Occipital lobe (tissue), 1 donor: ENCODE measurements at regions not wholly inside any gene's neighbourhood (a gene's known extent, or its start where the extent isn't known, plus 50 kb on each side); places are given as distances from the start of the nearest gene placed in this dataset.

ENCODE experiments used
- DNase-seq: peaks from one replicate; lab custom pipeline; 2025; lab: John Stamatoyannopoulos, UW

DNA sequence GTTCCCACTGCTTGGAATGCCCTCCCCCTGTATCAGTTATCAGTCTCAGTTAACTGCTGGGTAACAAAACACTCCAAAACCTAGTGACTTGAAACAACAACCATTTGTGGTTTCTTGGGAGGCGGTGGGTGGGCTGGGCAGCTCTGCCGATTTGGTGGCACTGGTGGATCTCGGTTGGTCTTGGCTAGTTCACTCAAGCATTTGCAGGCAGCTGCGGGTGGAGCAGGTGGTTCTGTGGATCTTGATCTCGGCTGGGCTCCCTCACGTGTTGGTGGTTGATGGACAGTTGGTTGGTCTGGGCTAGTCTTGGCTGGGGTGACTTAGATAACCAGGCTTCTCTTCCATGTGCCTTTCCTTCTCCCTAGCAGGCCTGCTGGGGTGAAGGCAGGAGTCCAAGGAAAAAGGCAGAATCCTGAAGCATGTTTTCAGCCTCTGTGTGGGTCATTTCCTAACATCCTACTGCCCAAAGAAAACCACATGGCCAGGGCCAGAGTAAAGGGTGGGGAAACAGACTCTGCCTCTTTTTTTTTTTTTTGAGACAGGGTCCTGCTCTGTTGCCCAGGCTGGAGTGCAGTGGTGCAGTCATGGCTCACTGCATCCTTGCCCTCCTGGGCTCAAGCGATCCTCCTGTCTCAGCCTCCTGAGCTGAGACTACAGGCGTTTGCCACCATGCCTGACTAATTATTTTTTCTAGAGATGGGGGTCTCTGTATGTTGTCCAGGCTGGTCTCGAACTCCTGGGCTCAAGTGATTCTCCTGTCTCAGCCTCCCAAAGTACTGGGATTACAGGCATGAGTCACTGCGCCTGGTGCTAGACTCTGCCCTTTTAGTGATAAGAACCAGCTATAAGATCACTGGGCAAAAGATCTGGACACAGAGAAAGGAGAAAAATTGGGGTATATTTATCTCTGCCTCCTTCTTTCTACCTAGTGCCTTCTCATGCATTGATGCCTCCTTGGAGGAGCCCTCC, 183.7 kb downstream of the RGS3 start:
- DNase-seq = no peak

DNA sequence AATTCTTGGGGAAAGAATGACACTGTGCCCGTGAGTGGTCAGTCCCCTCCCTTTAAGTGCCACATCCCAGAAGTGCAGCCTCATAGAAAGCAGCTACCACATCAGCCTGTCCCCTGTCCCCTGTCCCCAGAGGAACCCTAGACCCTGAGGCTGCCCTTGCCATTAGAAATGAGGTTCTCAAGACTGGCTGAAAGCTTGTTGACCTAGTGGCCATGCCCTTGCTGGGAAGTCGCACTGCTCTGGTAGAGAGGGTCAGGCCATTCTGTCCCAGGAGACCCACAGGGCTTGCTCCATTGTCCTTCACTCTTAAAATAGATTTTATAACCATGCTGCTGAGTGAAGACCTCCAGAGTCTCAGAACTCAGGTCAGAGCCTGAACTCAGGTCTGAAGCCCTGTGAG, 184.5 kb downstream of the RGS3 start:
- DNase-seq = no peak

DNA sequence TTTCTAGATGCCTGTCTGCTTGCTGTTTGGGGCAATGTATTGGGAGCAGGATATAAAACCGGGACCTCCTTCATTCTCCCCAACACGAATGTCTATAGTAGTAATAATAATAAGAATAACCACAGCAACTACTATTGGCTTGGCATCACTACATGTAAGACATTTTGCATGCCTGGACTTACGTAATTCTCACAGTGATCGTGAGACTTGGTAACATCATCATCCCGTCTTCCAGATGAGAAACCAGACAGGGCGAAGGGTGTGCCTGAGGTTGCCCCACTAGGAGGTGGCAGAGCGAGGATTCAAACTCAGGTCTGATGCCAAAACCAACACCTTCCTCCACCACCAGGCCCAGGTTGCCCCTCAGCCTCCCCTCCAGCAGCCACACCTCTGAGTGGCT, 185.1 kb downstream of the RGS3 start:
- no peak for DNase-seq

DNA sequence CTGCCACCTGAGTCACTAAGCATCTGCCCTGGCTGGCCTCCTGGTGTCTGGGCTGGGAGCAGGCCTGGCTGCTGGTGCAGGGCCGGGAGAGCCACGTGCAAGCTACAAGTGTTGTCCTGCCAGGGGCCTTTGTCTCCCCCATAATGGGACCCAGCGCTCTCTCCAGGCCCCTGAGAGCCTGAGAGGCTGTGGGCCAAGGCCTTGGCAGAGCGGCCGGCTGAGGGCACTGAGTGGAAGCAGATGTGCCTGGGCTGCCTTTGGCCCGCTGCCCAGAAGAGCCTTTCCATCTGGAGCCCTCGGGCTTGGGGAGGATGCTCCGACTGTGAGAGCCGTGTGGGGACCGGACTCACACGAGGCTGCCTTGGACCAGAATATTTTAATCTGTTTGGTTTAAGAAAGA, 185.5 kb downstream of the RGS3 start:
- DNase-seq = peak; percentile 72

DNA sequence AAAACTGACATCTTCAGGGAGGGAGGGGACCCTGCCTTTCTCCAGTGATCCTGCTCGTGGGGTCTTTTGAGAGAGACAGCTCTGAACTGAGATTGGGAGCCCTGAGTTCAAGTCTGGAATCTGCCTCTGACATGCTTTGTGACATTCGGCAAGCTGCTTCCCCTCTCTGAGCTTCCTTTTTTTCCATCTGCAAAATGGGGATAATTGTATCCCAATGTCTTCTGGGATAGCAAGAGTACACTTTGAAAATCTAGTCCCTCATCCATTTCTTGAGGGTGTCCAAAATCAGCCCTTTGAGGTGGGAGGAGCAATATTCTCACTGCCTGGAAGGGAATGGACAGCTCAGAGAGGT, 186.3 kb downstream of the RGS3 start:
- no peak for DNase-seq

DNA sequence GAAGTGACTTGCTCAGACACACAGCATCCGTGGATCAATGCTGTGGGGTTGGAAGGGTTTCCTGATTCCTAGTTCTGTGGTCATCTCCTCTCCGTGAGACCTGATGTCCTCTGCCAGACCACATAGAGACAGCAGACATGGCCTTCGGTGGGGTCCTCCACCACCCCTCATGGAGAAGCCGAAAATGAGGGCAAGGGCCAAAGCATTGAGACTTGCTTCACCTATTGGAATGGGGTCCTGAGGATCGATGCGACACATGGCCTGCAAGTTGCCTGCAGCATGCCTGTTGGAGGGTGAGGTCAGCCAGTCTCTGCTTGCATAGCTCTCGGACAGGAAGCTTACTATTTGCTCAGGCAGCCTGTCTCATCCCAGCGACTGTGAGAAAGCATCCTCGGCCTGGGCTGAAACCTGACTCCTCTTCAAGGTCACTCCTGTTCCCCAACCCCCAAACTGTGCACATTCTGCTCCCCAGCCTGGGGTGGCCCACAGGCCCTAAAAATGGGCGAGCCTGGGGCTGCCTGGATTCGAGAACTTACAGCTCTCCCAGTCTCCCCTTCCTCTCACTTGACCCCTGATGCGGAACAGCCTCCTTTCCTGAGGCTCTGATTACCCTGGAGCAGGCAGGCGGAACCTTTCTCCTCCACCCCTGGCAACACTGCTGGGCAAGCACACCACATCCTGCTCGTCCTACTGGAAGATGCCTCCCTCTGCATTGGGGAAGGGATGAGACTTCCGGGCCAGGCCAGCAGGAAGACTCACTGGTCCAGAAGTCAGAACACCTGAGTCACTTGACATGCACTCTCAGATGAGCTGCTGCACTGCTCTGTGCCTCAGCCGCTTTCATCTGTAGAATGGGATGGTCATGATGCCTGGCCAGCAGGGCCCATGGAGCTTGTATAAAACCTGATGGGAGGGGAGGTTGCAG, 186.9 kb downstream of the RGS3 start:
- DNase-seq = no peak

DNA sequence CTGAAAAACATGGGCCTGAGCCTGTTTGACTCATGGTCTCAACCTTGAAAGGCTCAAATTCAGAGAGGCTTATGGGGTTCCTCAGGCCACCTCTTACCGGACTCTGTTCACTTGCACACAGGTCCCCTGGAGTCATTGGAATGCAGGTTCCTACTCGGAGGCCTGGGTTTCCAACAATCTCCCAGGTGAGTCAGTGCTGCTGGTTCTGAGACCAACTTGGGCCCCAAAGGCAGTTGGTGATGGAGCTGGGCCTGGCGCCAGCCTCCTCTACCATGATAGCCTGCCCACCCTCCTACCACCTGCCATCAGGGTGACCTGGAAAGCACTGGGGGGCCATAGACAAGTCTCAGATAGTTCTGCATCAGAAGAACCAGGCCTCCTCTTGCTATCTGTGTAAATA, 188.4 kb downstream of the RGS3 start:
- DNase-seq = no peak

DNA sequence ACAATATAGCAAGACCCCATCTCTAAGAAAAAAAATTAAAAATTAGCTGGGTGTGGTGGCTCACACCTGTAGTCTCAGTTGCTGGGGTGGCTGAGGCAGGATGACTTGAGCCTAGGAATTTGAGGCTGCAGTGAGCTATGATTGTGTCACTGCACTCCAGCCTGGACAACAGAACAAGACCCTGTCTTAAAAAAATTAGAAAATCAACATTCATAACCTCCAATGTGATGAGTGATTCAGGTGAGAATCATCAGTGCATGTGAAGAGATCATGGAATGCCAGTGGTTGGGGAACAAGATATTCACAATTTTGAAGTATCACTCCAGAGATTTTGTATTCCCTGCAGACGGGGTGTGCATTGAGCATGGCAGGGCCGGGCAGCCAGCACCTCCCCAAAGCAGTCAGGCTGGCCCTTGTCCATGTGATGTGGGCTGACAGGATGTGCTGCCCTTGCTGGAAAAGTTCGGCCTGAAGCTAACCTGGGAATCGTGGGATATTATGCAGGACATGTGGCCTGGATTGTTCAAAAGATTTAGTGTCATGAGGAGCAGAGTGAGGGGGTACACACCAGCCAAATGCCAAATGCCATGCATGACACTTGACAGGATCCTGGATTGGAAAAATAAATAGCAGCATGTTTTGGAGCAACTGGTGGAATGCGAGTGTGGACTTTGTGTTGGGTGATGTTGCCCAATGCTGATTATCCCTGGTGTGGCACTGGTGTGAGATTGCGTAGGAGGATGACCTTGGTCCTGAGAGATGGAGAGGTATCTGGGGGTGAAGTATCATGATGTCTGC, 189.0 kb downstream of the RGS3 start:
- no peak for DNase-seq

DNA sequence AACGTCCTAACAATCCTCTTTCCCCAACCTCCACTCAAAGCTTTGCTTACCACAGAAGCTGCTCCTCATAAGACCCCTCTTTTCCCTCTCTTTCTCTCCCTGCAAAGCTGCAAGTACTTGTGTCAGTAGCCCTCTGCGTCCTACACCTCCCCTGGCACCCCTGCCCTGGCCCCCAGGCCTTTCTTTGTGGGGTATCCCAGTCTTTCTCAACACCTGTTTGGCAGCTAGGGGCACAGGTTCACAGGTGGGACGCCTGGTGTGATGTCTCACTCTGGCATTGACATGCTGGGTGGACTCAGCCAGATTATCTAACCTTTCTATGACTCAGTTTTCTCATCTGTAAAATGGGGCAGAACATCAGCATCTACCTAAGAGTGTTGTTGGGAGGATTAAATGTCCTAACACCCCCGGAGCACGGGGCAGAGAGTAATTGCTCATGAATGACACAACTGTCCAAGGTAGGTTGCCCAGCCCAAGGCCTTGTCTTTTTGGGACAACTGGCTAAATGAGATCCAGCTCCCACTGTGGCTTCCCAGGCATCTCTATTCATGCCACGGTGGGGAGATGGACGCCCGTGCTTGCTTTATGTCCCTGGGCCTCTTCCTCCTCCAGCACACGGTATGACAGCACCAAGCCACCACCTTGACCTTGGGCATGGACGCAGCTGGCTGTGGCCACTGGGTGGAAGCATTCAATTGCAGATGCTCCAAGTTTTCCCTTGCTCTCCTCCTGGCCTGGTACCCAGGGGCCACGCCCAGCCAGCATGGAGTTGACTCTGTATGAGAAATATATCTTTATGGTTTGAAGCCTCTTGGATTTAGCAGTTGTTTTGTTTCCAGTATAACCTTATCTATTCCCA, 190.4 kb downstream of the RGS3 start:
- DNase-seq = no peak

DNA sequence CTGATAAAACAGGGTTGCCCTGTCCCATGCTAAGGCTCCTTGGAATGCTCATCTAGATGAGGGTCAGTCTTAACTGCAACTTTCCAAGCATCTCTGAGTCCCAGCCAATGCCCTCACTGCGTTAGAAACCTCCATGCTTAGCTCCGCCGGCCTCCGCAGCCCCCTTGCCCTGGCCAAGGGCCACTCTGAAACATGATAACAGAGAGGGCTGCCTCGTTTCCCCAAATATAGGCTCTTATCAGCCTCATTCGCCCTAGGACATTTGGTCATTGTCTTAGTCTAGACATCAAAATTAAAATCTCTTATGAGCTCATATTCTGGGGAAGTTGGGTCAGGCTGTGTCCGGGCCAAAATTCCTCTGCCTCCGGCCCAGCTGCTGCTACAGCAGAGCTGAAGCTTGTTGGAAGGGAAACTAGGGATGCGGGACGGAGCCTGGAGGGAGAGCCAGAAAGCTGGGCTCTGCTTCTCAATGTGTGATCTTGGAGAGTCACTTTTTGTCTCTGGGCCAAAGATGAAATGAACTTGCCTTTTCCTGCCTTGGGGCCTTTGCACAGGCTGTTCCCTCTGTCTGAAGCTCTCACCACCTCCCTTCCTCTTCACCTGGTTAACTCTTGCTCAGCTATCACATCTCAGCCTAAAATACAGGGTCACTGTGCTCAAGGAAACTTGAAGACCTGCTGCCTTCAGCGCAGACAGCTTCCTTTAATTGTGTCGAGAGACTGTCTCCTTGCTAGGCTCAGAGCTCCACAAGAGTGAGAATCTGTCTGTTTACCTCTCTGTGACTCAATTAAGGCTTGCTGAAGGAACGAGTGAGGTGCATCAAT, 191.3 kb downstream of the RGS3 start:
- no peak for DNase-seq

DNA sequence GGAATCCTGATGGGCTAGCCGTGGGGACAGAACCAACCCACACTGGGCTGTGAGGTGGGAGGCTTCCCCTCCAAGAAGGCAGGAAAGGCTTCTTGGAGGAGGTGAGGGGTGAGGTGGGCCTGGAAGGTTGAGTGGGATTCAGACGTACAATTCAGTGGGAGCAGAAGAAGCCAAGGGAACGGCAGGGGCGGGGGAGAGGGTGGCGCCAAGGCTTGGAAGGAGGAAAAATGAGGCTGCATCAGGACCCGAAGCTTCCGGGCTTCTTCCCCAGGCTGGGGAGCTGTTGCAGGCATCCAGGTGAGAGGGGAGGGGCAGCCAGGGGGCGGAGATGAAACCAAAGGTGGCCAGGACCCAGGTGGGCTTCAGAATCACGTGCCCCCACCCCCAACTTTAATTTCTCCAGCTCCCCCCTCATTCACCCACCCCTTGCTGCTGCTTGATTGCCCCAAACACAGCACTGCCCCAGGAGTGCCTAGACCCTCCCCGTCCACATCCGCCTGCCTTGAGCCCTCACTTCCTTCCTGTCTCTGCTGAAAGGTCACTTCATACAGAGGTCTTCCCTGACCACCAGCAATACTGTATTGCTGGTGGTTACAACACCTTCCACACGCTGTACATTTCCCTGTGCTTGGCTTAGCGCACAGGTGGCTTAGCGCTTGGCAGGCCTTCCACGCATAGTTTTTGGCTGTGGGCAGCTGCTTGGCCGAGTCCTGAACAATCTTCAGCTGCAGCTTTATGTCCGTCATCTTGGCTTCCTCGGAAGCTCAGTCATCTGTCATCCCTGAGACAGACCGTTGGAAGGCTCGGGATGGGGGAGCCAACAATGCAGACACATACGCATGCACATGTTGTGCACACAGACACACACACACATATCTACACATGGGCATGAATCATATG, 193.5 kb downstream of the RGS3 start:
- no peak for DNase-seq

DNA sequence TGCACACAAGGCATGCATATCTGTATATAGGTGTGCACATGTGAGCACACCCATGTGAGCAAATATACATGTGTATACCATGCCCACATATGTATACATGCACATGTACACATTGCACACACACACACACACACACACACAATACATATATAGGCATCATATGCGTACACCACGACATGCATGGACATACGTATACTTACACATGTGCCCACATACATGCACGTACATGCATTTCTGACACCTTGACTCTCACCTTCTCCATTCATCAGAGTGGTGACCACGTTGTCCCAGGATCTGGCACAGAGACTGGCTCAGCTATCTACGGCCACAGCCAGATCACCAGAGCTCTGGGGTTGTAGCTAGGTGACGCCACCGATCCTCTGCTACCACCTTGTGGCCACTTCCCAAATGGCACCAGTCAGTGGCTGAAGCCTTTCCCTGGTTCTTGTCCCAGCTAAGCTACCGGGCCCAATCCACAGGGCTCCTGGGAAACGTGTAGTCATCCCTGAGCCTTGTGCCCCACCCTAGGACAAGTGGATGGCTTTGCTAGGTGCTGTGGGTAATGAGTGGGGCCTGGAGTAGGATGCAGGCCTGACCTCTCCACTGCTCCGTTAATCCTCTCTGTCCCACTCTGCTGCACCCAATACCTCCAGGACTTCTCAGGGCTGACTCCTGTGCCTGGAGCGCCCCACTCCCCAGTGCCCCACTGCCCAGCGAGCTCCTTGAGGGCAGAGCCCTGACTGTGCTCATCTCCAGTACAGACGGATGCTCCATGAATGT, 194.4 kb downstream of the RGS3 start:
- DNase-seq = peak; percentile 80

DNA sequence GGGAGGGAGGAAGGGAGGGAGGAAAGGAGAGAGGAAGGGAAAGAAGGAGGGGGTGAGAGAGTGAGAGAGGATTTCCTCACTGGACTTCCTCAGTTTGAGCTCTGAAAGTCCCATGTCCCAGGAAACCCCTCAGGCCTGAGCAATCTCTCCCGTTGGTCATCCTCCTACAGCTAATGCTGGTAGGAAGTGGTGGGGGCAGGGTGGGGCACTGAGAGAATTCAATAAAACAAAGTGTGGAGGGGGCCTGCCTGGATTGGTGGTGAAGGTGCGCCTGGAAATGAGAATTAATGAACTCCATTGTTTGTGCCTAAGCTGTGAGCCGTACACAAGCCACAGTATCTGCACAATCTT, 195.0 kb downstream of the RGS3 start:
- DNase-seq = no peak

DNA sequence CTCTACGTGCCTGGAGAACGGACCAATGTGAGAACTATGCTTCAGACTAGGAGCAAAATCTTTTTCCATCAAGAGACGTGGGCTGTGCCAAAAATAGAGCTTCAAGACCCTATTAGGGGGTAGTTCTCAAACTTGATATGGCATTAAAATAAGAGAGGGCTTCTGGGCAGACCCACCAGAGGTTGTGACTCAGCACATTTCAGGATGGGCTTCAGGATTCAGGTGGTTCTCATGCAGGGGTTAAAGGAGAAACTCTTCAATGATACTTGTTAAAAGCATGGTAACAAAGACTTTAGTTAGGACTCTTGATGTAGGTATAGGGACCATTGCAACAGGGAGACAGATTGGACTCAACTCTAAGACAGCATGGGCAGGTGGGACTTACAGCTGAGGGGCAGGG, 195.5 kb downstream of the RGS3 start:
- DNase-seq = no peak

DNA sequence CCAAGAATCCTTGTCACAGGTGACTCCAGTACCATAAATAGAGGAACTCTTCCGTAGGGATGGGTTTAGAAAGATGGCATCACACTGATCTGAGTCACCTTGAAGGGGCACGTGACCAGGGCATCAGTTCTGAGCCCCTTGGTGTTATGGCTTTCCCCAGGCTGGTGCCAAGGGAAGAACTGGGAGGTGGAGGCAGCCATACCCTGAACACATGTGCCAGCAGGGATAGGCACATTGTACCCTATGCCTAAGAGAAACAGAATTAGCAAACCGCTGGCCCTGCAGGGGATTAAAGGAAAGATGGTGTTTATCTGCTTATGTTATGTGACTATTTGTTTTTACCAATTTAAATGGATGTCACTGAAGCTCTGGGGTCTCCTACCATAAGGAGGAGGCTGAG, 196.2 kb downstream of the RGS3 start:
- DNase-seq = no peak

DNA sequence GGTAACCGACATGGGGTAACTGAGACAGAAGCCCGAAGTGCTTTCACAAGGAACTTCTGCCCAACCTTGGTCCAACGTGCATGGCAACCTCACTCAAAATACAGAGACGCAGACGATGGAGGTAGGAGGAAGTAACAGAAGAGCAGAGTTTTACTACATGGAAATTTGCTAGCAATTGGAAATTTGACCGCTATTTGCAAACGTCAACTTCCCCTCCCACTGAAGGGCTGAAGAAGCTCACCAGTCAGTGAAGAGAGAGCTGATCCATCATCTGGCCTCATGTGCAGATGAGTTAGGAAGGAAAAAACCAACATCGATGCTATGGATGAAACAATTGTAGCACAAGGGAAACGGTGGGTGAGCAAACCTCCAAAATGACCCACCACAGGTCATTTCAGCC, 196.7 kb downstream of the RGS3 start:
- no peak for DNase-seq

DNA sequence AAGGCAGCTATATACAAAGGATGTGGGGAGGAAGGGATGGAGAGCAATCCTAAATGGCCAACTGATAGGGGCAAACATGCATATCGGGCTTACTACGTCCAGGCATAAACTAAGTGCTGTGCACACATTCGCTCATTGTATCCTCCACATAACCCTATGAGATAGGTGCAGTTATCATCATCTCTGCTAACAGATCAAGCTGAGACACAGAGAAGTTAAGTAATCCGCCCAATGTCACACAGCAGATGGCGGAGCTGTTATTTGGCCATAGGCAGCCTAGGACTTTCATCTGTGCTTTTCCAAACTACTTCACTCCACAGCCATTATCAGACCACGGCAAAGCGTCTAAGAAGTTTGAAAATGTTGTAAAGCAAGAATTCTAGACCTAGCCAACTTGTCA, 197.5 kb downstream of the RGS3 start:
- no peak for DNase-seq
